GM18498 (cell line): ENCODE measurements at regions not wholly inside any gene's neighbourhood (a gene's known extent, or its start where the extent isn't known, plus 50 kb on each side); places are given as distances from the start of the nearest gene placed in this dataset.
A peak's percentile ranks its signal among the peaks of the same experiment; 100 is the strongest.

ENCODE experiments used
- ATAC-seq: cut with Tn5 transposase; IDR thresholded peaks from one replicate; pipeline ENCODE4 v1.9.1; 2021; ENCODE audit warnings: mild to moderate bottlenecking, moderate library complexity; ENCODE audit not compliant: unreplicated experiment

- no peak for ATAC-seq
Measured at GRCh38 chr6:98657764-98658163, 176.6 kb upstream of the POU3F2 start.

GRCh38 chr6:98669371-98669770 is 165.0 kb upstream of the POU3F2 start:
- ATAC-seq = no peak

- ATAC-seq = no peak
Measured at GRCh38 chr6:98670045-98670746, 164.2 kb upstream of the POU3F2 start.

GRCh38 chr6:98672681-98673475 is 161.5 kb upstream of the POU3F2 start:
- ATAC-seq = no peak

GRCh38 chr6:98678481-98678880 is 155.9 kb upstream of the POU3F2 start:
- no peak for ATAC-seq

GRCh38 chr6:98686008-98686601 is 148.3 kb upstream of the POU3F2 start:
- no peak for ATAC-seq

- no peak for ATAC-seq
Measured at GRCh38 chr6:98687752-98688151, 146.6 kb upstream of the POU3F2 start.

GRCh38 chr6:98695091-98695801 is 139.1 kb upstream of the POU3F2 start:
- ATAC-seq = no peak

GRCh38 chr6:98711380-98711779 is 123.0 kb upstream of the POU3F2 start:
- ATAC-seq = no peak

GRCh38 chr6:98716341-98716740 is 118.0 kb upstream of the POU3F2 start:
- no peak for ATAC-seq

- no peak for ATAC-seq
Measured at GRCh38 chr6:98717322-98717877, 117.0 kb upstream of the POU3F2 start.

GRCh38 chr6:98717988-98718387 is 116.4 kb upstream of the POU3F2 start:
- no peak for ATAC-seq

- ATAC-seq = no peak
Measured at GRCh38 chr6:98724537-98724936, 109.8 kb upstream of the POU3F2 start.

GRCh38 chr6:98747273-98747672 is 87.1 kb upstream of the POU3F2 start:
- no peak for ATAC-seq

- no peak for ATAC-seq
Measured at GRCh38 chr6:98747960-98748359, 86.4 kb upstream of the POU3F2 start.

- ATAC-seq = no peak
Measured at GRCh38 chr6:98759459-98759858, 74.9 kb upstream of the POU3F2 start.

- ATAC-seq = no peak
Measured at GRCh38 chr6:98764373-98764911, 69.9 kb upstream of the POU3F2 start.

- ATAC-seq = peak; percentile 69
Measured at GRCh38 chr6:98769546-98769945, 64.8 kb upstream of the POU3F2 start.

GRCh38 chr6:98775205-98775604 is 59.2 kb upstream of the POU3F2 start:
- no peak for ATAC-seq

GRCh38 chr6:98777762-98778161 is 56.6 kb upstream of the POU3F2 start:
- ATAC-seq = peak; percentile 100

GRCh38 chr6:98779618-98780017 is 54.8 kb upstream of the POU3F2 start:
- ATAC-seq = no peak
